ENCODE measurements at regions not wholly inside any gene's neighbourhood (a gene's known extent, or its start where the extent isn't known, plus 50 kb on each side); places are given as distances from the start of the nearest gene placed in this dataset.

DNA sequence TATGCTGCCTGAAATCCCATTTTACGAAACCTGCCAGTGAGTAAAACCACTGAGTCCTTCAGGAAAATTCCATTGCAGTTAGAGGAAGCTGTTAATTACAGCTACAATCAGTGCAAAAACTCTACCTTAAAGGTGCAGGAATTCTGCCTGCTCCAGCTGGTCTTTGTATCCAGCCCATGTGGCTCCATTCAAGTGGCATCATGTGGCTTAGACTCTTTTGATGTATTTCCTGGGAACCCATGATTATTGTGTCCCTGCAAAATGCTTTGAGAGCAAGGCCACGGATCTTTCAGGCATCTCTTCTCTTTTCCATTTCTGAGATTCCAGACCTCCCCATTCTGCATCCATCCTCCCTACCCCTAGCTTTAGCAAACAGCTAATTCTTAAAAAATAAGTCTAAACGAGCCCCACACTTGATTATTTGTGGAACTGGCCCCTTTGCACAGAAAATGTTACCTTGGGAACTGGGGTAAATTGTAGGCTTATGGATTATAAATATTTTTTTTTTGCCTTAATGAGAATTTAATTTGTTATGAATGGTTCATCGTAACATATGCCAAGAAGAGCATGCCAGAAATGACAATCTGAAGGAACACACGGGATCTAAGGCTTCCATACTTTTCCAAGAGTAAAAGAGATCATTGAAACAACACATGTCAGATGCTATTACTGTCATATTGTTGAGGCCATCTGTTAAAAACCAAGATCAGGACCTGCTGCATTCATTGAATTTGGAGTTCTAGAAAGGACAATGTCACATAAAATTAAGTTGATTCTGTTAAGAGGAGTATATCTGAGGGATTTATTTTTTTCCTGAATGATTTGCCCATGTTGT is 144.6 kb downstream of the TPH2 start:
- no peak overlapping the region for H3K27ac ChIP-seq (ENCODE audit: low read depth, low read length, poor library complexity, severe bottlenecking)
- no TSS peak for BruUV-seq (replicated peaks)
- CTCF ChIA-PET (ENCODE audit: unreplicated experiment): no interaction called here
- no peaks in the 10 kb centered on the region for H3K79me2 ChIP-seq (ENCODE audit: insufficient read depth, low read depth, low read length)
- intact Hi-C loops (cut with micrococcal nuclease; ENCODE audit: unreplicated experiment): no loop called here
- H3K9me2 ChIP-seq (ENCODE audit: insufficient read depth, low read length): no peaks in the 10 kb centered on the region
- H3K4me2 ChIP-seq (ENCODE audit: low read length): no peak overlapping the region
- H3K9me3 ChIP-seq (ENCODE audit: low read length): no peaks in the 10 kb centered on the region
- H2AFZ ChIP-seq (ENCODE audit: low read length): no peak overlapping the region
- no peaks in the 10 kb centered on the region for H3K36me3 ChIP-seq (ENCODE audit: insufficient read depth, low read length)
- POLR2A ChIA-PET: interaction anchor here (1.2 kb wide), 1 partner anchor 9 kb away, joined by 3 read pairs; no protein-coding TSS in a partner anchor
- no peak for DNase-seq (ENCODE audit: low spot score)
- no peaks in the 10 kb centered on the region for H3K4me1 ChIP-seq (ENCODE audit: insufficient read depth, low read length, poor library complexity, severe bottlenecking)
- no peak overlapping the region for H3K4me3 ChIP-seq (ENCODE audit: low read depth, low read length, poor library complexity, severe bottlenecking)
- no peaks in the 10 kb centered on the region for H4K20me1 ChIP-seq (ENCODE audit: insufficient read depth, low read length)
- TF ChIP-seq, protein P1, sequence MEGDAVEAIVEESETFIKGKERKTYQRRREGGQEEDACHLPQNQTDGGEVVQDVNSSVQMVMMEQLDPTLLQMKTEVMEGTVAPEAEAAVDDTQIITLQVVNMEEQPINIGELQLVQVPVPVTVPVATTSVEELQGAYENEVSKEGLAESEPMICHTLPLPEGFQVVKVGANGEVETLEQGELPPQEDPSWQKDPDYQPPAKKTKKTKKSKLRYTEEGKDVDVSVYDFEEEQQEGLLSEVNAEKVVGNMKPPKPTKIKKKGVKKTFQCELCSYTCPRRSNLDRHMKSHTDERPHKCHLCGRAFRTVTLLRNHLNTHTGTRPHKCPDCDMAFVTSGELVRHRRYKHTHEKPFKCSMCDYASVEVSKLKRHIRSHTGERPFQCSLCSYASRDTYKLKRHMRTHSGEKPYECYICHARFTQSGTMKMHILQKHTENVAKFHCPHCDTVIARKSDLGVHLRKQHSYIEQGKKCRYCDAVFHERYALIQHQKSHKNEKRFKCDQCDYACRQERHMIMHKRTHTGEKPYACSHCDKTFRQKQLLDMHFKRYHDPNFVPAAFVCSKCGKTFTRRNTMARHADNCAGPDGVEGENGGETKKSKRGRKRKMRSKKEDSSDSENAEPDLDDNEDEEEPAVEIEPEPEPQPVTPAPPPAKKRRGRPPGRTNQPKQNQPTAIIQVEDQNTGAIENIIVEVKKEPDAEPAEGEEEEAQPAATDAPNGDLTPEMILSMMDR (conservative IDR thresholded peaks at IDR 0.05; ENCODE audit: low read length): no peak
- no peak for TF ChIP-seq EZH2phosphoT487 (IDR thresholded peaks at IDR 0.05; ENCODE audit: borderline replicate concordance, low read depth, low read length)

DNA sequence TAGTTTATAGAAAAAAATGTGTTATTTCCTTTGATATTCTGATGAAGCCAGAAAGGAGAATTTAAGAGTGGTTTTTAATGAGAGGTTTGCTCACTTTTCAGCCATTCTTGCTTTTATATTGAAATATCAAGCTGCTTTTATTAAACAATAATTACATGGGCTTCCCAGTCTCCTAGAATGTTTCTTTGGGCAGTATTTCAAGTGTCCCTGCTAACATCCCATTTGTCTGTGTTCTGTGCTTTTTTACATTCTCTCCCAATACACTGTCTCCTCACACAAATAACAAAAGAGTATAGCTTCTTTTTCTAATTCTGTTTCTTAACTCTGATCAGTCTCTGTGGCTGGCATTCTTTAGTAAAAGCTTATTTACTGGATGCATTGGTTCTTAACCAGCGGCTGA is 145.4 kb downstream of the TPH2 start:
- CTCF ChIA-PET (ENCODE audit: unreplicated experiment): no interaction called here
- H3K4me2 ChIP-seq (ENCODE audit: low read length): no peak overlapping the region
- H2AFZ ChIP-seq (ENCODE audit: low read length): no peak overlapping the region
- H3K79me2 ChIP-seq (ENCODE audit: insufficient read depth, low read depth, low read length): no peaks in the 10 kb centered on the region
- intact Hi-C loops (cut with micrococcal nuclease; ENCODE audit: unreplicated experiment): no loop called here
- no peaks in the 10 kb centered on the region for H4K20me1 ChIP-seq (ENCODE audit: insufficient read depth, low read length)
- H3K9me2 ChIP-seq (ENCODE audit: insufficient read depth, low read length): no peaks in the 10 kb centered on the region
- no peak overlapping the region for H3K27ac ChIP-seq (ENCODE audit: low read depth, low read length, poor library complexity, severe bottlenecking)
- no peak for TF ChIP-seq EZH2phosphoT487 (IDR thresholded peaks at IDR 0.05; ENCODE audit: borderline replicate concordance, low read depth, low read length)
- TF ChIP-seq, protein P1 (conservative IDR thresholded peaks at IDR 0.05; ENCODE audit: low read length): no peak
- no peak overlapping the region for H3K4me3 ChIP-seq (ENCODE audit: low read depth, low read length, poor library complexity, severe bottlenecking)
- no peaks in the 10 kb centered on the region for H3K9me3 ChIP-seq (ENCODE audit: low read length)
- no TSS peak for BruUV-seq (replicated peaks)
- no peaks in the 10 kb centered on the region for H3K36me3 ChIP-seq (ENCODE audit: insufficient read depth, low read length)
- POLR2A ChIA-PET: no interaction called here
- no peak for DNase-seq (ENCODE audit: low spot score)
- no peaks in the 10 kb centered on the region for H3K4me1 ChIP-seq (ENCODE audit: insufficient read depth, low read length, poor library complexity, severe bottlenecking)

DNA sequence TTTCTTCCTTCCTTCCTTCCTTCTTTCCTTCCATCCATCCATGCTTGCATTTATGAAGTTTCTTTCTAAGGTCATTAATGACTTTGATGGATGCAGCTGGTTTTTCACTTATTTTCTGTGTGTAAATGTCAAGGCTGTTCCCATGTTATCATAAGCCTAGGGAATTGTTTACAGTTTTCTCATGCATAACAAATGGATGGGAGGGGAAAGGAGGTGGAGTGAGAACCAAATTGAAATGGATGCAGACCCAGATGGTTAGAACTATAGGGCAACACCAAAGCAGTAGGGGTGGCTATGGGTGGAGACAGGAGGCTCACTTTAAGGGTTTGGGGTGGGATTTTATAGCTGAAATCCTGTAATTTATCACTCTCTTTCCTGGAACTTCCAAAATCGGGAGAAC is 146.2 kb downstream of the TPH2 start:
- intact Hi-C loops (cut with micrococcal nuclease; ENCODE audit: unreplicated experiment): no loop called here
- Histone ChIP-seq H3K4me3 (ENCODE audit: low read depth, low read length, poor library complexity, severe bottlenecking) (no peak overlapping the region), H4K20me1 (ENCODE audit: insufficient read depth, low read length) (no peaks in the 10 kb centered on the region), H3K36me3 (ENCODE audit: insufficient read depth, low read length) (no peaks in the 10 kb centered on the region), H3K4me1 (ENCODE audit: insufficient read depth, low read length, poor library complexity, severe bottlenecking) (no peaks in the 10 kb centered on the region), H3K79me2 (ENCODE audit: insufficient read depth, low read depth, low read length) (no peaks in the 10 kb centered on the region), H3K27ac (ENCODE audit: low read depth, low read length, poor library complexity, severe bottlenecking) (no peak overlapping the region), H2AFZ (ENCODE audit: low read length) (no peak overlapping the region), H3K9me3 (ENCODE audit: low read length) (no peaks in the 10 kb centered on the region), H3K4me2 (ENCODE audit: low read length) (no peak overlapping the region), H3K9me2 (ENCODE audit: insufficient read depth, low read length) (no peaks in the 10 kb centered on the region)
- BruUV-seq (replicated peaks): no TSS peak
- no peak for DNase-seq (ENCODE audit: low spot score)
- ChIA-PET POLR2A (no interaction called here), CTCF (ENCODE audit: unreplicated experiment) (no interaction called here)
- TF ChIP-seq, protein P1 (conservative IDR thresholded peaks at IDR 0.05; ENCODE audit: low read length): no peak
- TF ChIP-seq EZH2phosphoT487 (IDR thresholded peaks at IDR 0.05; ENCODE audit: borderline replicate concordance, low read depth, low read length): no peak

Data from OCI-LY7 (cell line).